Uterus (tissue), 2 donors: ENCODE measurements at regions not wholly inside any gene's neighbourhood (a gene's known extent, or its start where the extent isn't known, plus 50 kb on each side); places are given as distances from the start of the nearest gene placed in this dataset.

Experiments
- CTCF ChIP-seq, 4 experiments: fragments of 200-600 bp in 2 of 4; fragments of 450-650 bp in 2 of 4; sonication (generic) in 2 of 4; IDR thresholded peaks; one replicate each; pipeline ENCODE4 v1.5.1; 2016 to 2019; ENCODE audit warnings: antibody characterized with exemption in 4 of 4, mild to moderate bottlenecking in 2 of 4, moderate library complexity in 1 of 4
- POLR2A ChIP-seq, 2 donors: fragments of 450-650 bp; IDR thresholded peaks; one replicate each; pipeline ENCODE4 v1.6.1; 2016; ENCODE audit warnings: antibody characterized with exemption in 2 of 2, mild to moderate bottlenecking in 1 of 2, moderate library complexity in 1 of 2

GRCh38 chr11:23496340-23496739 is 636.1 kb upstream of the CCDC179 start:
- TF ChIP-seq CTCF (IDR thresholded peaks at IDR 0.05) (no peak), POLR2A (IDR thresholded peaks at IDR 0.05) (no peak)
